ENCODE measurements at regions not wholly inside any gene's neighbourhood (a gene's known extent, or its start where the extent isn't known, plus 50 kb on each side); places are given as distances from the start of the nearest gene placed in this dataset.
"Not testable (repeated sequence)": the region's sequence is repeated elsewhere in the genome, so short reads cannot be mapped to it uniquely, and the experiment has no call there.

DNA sequence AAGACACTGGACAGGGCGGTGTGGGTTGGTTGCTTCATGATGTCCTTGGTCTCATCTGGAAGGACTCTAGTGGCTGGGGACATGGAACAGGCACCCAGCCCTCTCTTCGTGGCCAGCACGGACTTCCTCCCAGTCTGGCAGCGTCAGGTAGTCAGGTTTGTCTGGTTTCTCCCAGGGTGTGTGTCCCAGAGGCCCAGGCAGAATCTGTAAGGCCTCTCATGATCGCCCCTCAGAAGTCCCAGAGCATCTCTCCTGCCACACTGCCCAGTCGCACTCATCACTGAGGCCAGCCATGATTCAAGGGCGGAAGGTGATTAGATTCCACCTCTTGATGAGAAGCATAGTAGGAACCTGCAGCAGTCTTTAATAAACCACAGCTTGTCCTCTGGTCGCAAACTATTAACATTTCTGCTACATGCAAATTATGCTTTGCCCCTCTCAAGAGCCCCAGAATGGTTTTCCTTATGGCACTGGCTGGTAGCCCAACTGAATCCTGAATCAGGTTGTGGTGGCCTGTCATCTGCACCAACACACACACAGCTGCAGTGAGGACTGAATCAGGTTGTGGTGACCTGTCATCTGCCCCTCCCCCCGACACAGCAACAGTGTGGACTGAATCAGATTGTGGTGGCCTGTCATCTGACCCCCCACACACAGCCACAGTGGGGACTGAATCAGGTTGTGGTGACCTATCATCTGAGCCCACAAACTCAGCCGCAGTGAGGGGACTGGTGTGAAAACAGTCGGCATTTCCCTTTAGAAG lies 1742.9 kb upstream of the TPTE start:
- not testable (repeated sequence) for H3K9me3 ChIP-seq (ENCODE audit: low read depth); DNase-seq (ENCODE audit: low spot score); H3K4me2 ChIP-seq; H3K27ac ChIP-seq; H4K20me1 ChIP-seq (ENCODE audit: insufficient read depth, poor library complexity, severe bottlenecking); H3K9me2 ChIP-seq (replicated peaks; ENCODE audit: insufficient read depth); H3K36me3 ChIP-seq (replicated peaks; ENCODE audit: insufficient read depth, low read depth); H3K4me3 ChIP-seq; H2AFZ ChIP-seq; H3K27me3 ChIP-seq; H3K4me1 ChIP-seq (ENCODE audit: insufficient read depth); H3K79me2 ChIP-seq
- 66% methylated on average over 11 of the region's 11 CpGs for WGBS (ENCODE audit: low lambda C conversion rate, missing lambda C conversion rate)

DNA sequence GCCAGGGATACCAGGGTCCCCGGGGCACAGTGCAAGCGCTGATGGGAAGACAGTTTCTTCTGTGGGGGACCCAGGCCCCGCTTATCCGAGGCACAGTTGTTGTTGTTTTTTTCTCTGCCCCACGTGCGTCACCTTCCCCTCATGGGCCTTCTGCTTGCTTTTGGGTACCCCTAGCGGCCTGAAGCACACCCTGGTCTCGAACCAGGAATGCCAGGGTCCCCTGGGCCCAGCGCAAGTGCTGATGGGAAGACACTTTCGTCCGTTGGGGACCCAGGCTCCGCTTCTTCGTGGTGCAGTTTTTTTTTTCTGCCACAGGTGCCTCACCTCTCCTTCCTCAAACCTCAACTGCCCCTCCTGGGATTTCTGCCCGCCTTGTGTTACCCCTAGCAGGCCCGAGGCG lies 1708.5 kb upstream of the TPTE start:
- not testable (repeated sequence) for H4K20me1 ChIP-seq (ENCODE audit: insufficient read depth, poor library complexity, severe bottlenecking); H3K36me3 ChIP-seq (replicated peaks; ENCODE audit: insufficient read depth, low read depth); H3K9me2 ChIP-seq (replicated peaks; ENCODE audit: insufficient read depth); H3K27ac ChIP-seq; H3K27me3 ChIP-seq; H3K9me3 ChIP-seq (ENCODE audit: low read depth); DNase-seq (ENCODE audit: low spot score); H3K4me2 ChIP-seq; H3K4me3 ChIP-seq; H3K79me2 ChIP-seq; H2AFZ ChIP-seq; H3K4me1 ChIP-seq (ENCODE audit: insufficient read depth)
- 82% methylated on average over 13 of the region's 16 CpGs for WGBS (ENCODE audit: low lambda C conversion rate, missing lambda C conversion rate)

DNA sequence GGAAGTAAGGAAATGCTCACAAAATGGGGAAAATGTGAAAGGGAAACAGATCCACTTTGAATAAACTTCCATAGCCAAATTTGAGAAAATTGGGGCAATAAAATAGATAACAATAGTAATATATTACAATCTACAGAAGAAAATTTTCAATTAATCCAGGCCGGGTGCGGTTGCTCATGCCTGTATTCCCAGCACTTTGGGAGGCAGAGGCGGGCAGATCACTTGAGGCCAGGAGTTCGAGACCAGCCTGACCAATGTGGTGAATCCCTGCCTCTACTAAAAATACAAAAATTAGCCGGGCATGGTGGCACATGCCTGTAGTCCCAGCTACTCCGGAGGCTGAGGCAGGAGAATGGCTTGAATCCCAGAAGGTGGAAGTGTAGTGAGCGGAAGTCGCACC lies 1687.1 kb upstream of the TPTE start:
- H3K9me2 ChIP-seq (replicated peaks; ENCODE audit: insufficient read depth); H3K79me2 ChIP-seq; H3K4me2 ChIP-seq; H2AFZ ChIP-seq; H3K4me3 ChIP-seq; H3K36me3 ChIP-seq (replicated peaks; ENCODE audit: insufficient read depth, low read depth); H3K4me1 ChIP-seq (ENCODE audit: insufficient read depth); H3K9me3 ChIP-seq (ENCODE audit: low read depth); H4K20me1 ChIP-seq (ENCODE audit: insufficient read depth, poor library complexity, severe bottlenecking); H3K27ac ChIP-seq; DNase-seq (ENCODE audit: low spot score); H3K27me3 ChIP-seq: not testable (repeated sequence)
- 72% methylated on average over 8 of the region's 8 CpGs for WGBS (ENCODE audit: low lambda C conversion rate, missing lambda C conversion rate)

All from hepatocyte (in vitro differentiated cells).